Activated CD8-positive, alpha-beta T cell treated with anti-CD3 and anti-CD28 coated beads for 36 hours (primary cell): ENCODE measurements at regions not wholly inside any gene's neighbourhood (a gene's known extent, or its start where the extent isn't known, plus 50 kb on each side); places are given as distances from the start of the nearest gene placed in this dataset.

ENCODE experiments used
- ATAC-seq: fragments of 200-7000 bp; cut with Tn5 transposase; one replicate; pipeline ENCODE4 v1.10.0; 2021; ENCODE audit warnings: mild to moderate bottlenecking, moderate library complexity
- CTCF ChIA-PET: fragments of 350-600 bp; sonication (Branson Sonifier 250); formaldehyde crosslinking; loops from one replicate; lab custom pipeline; 2021; ENCODE audit warnings: antibody characterized with exemption; lab: Charles Lee
- POLR2A ChIA-PET: fragments of 350-600 bp; sonication (Branson Sonifier 250); formaldehyde crosslinking; loops from one replicate; lab custom pipeline; 2021; ENCODE audit warnings: antibody characterized with exemption; lab: Charles Lee
- DNase-seq: peaks from one replicate; pipeline ENCODE4 v3.0.0-alpha.2; 2020
- H3K27ac Mint-ChIP-seq: one replicate; pipeline ENCODE4 v1.8.0; 2021; ENCODE audit warnings: mild to moderate bottlenecking, mixed read lengths
- H3K27me3 Mint-ChIP-seq: one replicate; pipeline ENCODE4 v1.8.0; 2021; ENCODE audit warnings: mixed read lengths
- H3K36me3 Mint-ChIP-seq: one replicate; pipeline ENCODE4 v1.8.0; 2021; ENCODE audit warnings: low read depth, mixed read lengths
- H3K4me1 Mint-ChIP-seq: one replicate; pipeline ENCODE4 v1.8.0; 2021; ENCODE audit warnings: low read depth, mixed read lengths
- H3K4me3 Mint-ChIP-seq: one replicate; pipeline ENCODE4 v1.8.0; 2021; ENCODE audit warnings: mild to moderate bottlenecking, moderate library complexity, mixed read lengths
- H3K9me3 Mint-ChIP-seq: one replicate; pipeline ENCODE4 v1.8.0; 2021; ENCODE audit warnings: mixed read lengths
- intact Hi-C: fragments of 100-400 bp; cut with micrococcal nuclease; formaldehyde crosslinking; loops from one replicate; pipeline ENCODE4 v1.10.0; 2022
- TF ChIP-seq, protein P1 (sequence below): fragments of 200-600 bp; IDR thresholded peaks from one replicate; pipeline ENCODE4 v1.8.0; 2022; ENCODE audit warnings: antibody characterized with exemption, mild to moderate bottlenecking

DNA sequence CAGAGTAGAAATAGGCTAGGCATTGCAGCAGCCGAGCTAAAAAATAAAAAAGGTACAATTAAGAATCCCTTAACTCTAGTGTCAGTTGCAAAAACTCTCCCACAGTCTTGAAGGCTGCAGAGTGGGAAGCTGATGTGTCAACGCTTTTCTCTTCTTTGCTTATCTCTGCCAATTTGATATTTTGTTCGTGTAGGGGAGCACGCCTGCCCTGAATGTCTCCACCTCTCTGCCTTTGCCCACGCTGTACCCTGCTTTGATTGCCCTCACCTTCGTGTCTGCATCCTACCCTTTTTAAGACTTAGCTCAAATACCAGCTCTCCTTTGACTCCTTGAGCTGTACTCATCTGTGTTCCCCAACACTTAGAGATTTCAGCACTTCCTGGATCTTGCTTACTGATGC, 155.4 kb upstream of the CADPS start:
- intact Hi-C loops, result no loop called here
- no peak overlapping the region for H3K4me3 Mint-ChIP-seq
- no peaks in the 10 kb centered on the region for H3K9me3 Mint-ChIP-seq
- no peaks in the 10 kb centered on the region for H3K27me3 Mint-ChIP-seq
- H3K36me3 Mint-ChIP-seq, result no peaks in the 10 kb centered on the region
- POLR2A ChIA-PET, result interaction anchor here (0.6 kb wide), 1 partner anchor 317 kb away, joined by 3 read pairs; no protein-coding TSS in a partner anchor
- no peaks in the 10 kb centered on the region for H3K4me1 Mint-ChIP-seq
- CTCF ChIA-PET, result interaction anchor here (1.1 kb wide), 1 partner anchor 11 kb away, joined by 3 read pairs; no protein-coding TSS in a partner anchor
- ATAC-seq (no peak), DNase-seq (no peak)
- no peak overlapping the region for H3K27ac Mint-ChIP-seq
- TF ChIP-seq, protein P1, sequence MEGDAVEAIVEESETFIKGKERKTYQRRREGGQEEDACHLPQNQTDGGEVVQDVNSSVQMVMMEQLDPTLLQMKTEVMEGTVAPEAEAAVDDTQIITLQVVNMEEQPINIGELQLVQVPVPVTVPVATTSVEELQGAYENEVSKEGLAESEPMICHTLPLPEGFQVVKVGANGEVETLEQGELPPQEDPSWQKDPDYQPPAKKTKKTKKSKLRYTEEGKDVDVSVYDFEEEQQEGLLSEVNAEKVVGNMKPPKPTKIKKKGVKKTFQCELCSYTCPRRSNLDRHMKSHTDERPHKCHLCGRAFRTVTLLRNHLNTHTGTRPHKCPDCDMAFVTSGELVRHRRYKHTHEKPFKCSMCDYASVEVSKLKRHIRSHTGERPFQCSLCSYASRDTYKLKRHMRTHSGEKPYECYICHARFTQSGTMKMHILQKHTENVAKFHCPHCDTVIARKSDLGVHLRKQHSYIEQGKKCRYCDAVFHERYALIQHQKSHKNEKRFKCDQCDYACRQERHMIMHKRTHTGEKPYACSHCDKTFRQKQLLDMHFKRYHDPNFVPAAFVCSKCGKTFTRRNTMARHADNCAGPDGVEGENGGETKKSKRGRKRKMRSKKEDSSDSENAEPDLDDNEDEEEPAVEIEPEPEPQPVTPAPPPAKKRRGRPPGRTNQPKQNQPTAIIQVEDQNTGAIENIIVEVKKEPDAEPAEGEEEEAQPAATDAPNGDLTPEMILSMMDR, result no peak

DNA sequence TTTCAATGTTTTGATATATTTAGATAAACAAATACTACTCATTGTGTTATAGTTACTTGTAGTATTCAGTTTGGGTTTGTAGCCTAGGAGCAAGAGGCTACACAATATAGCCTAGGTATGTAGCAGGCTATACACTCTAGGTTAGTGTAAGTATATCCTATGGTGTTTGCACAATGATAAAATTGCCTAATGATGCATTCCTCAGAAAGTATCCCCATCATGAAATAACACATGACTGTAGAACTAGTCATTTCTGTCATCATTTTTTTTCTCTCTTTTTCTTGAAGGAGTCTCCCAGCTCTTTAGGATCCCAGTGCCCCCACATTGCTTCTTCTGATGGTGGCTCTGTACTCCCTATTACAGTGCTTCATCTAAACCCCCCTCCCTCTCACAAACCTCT, 157.7 kb upstream of the CADPS start:
- TF ChIP-seq, protein P1, result no peak
- DNase-seq, result no peak
- POLR2A ChIA-PET, result no interaction called here
- no peaks in the 10 kb centered on the region for H3K9me3 Mint-ChIP-seq
- intact Hi-C loops, result no loop called here
- no peaks in the 10 kb centered on the region for H3K27me3 Mint-ChIP-seq
- CTCF ChIA-PET, result no interaction called here
- H3K27ac Mint-ChIP-seq, result no peak overlapping the region
- H3K4me1 Mint-ChIP-seq, result no peaks in the 10 kb centered on the region
- H3K4me3 Mint-ChIP-seq, result no peak overlapping the region
- ATAC-seq, result no peak
- H3K36me3 Mint-ChIP-seq, result no peaks in the 10 kb centered on the region

DNA sequence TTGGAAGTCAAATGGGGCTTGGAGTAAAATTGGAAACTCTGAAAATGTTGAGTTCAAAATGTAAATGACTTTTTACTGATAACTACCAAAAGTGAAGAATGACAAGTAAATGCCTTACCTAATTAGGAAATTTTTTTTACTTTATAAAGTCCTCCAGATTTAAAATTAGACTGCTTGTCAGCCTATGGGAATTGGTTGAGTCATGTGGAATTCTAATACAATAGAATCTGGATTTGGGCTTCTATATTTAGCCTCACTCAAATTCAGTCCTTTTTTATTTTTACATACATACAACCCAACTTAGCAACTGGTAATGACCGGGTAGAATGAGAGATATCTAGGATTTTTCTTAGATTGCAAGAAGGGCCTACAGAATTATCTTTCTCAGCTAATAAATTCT, 158.9 kb upstream of the CADPS start:
- Mint-ChIP-seq H3K27me3 (no peaks in the 10 kb centered on the region), H3K4me3 (no peak overlapping the region), H3K36me3 (no peaks in the 10 kb centered on the region), H3K4me1 (no peaks in the 10 kb centered on the region), H3K9me3 (no peaks in the 10 kb centered on the region), H3K27ac (no peak overlapping the region)
- TF ChIP-seq, protein P1, result no peak
- ATAC-seq (no peak), DNase-seq (no peak)
- CTCF ChIA-PET, result no interaction called here
- intact Hi-C loops, result no loop called here
- POLR2A ChIA-PET, result no interaction called here

DNA sequence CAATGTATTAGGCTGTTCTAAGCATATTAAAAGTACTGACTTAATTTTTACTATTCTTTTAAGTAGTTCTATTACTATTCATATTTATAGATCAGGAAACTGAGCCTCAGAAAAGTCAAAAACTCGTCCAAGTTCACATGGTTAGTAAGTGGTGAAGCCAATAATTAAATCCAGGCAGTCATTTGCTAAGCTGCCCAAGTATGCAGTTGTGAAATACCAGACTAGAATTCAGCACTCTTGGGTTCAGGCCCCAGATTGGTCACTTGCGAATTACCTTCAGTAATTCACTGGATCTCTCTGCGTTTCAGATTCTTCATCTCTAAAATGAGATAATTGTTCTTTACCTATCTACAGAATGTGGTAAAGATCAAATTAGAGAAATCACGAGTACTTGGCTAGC, 161.9 kb upstream of the CADPS start:
- ChIA-PET POLR2A (no interaction called here), CTCF (no interaction called here)
- ATAC-seq (no peak), DNase-seq (no peak)
- TF ChIP-seq, protein P1, result no peak
- Mint-ChIP-seq H3K9me3 (no peaks in the 10 kb centered on the region), H3K4me3 (no peak overlapping the region), H3K36me3 (no peaks in the 10 kb centered on the region), H3K4me1 (no peaks in the 10 kb centered on the region), H3K27me3 (no peaks in the 10 kb centered on the region), H3K27ac (no peak overlapping the region)
- intact Hi-C loops, result no loop called here

DNA sequence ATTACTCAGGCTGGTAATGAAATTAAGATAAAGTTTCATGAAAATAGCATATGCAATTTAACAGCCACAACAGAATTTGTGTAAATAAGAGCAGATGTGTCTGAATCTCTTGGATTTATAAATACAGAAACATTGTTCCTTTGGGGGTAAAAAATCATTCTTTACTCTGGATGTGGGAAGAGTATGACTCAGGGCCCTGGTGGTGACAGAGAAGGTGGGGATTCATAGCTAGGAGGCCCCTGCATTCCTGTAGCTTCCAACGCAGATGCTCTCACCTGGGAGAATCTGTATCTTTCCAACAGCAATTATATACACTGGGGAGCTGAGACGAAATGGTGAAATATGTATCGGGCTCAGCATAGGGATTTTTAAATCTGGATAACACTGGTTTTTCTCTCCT, 167.6 kb upstream of the CADPS start:
- H3K4me1 Mint-ChIP-seq, result no peaks in the 10 kb centered on the region
- H3K4me3 Mint-ChIP-seq, result no peak overlapping the region
- no peaks in the 10 kb centered on the region for H3K36me3 Mint-ChIP-seq
- intact Hi-C loops, result no loop called here
- TF ChIP-seq, protein P1, result no peak
- H3K9me3 Mint-ChIP-seq, result no peaks in the 10 kb centered on the region
- CTCF ChIA-PET, result interaction anchor here (1.2 kb wide), 1 partner anchor 50 kb away, joined by 3 read pairs; no protein-coding TSS in a partner anchor
- DNase-seq (no peak), ATAC-seq (no peak)
- POLR2A ChIA-PET, result no interaction called here
- no peak overlapping the region for H3K27ac Mint-ChIP-seq
- no peaks in the 10 kb centered on the region for H3K27me3 Mint-ChIP-seq
